ENCODE measurements at regions not wholly inside any gene's neighbourhood (a gene's known extent, or its start where the extent isn't known, plus 50 kb on each side); places are given as distances from the start of the nearest gene placed in this dataset.
"Not testable (repeated sequence)": the region's sequence is repeated elsewhere in the genome, so short reads cannot be mapped to it uniquely, and the experiment has no call there.

DNA sequence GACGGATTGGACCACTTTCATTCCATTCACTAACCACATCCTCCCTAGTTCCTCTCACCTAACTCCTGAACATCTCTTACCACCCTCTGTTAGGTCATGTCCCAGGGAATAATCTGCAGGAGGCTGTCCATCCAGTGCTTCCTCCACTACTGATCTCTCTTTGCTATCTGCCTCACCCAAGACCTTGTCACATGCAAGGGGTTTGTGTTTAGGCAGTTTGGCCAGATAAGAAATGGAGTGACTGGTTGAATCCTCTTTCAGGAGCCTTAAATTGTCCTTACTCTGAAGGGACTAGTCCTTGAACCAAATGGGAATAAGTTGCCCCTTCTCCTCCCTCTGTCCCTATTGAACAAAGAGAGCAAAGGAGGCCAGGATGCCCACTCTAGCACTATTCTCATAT, 249.2 kb upstream of the BTG1 start:
- Mint-ChIP-seq H3K27ac (ENCODE audit: low read depth) (no peak overlapping the region), H3K27me3 (no peaks in the 10 kb centered on the region), H3K4me3 (no peak overlapping the region), H3K36me3 (ENCODE audit: insufficient read depth) (peaks cover 2% of the 10 kb centered on the region), H3K4me1 (peaks cover 53% of the 10 kb centered on the region), H3K9me3 (peaks cover 8% of the 10 kb centered on the region)
- DNase-seq (ENCODE audit: low spot score in 2 of 2) (no peak), ATAC-seq (replicated peaks; ENCODE audit: extremely low read depth, poor library complexity, severe bottlenecking) (no peak)

DNA sequence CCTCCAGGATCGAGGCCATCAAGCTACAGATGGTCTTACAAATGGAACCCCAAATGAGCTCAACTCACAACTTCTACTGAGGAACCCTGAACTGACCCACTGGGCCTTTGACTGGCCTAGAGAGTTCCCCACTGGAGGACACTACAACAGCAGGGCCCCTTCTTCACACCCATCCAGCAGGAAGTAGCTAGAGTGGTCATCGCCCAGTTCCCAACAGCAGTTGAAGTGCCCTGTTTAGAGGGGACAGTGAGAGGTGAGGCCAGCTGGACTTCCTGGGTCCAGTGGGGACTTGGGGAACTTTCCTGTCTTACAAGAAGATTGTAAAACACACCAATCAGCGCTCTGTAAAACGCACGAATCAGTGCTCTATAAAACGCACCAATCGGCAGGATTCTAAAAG, 247.9 kb upstream of the BTG1 start:
- H3K9me3 Mint-ChIP-seq: peaks cover 8% of the 10 kb centered on the region
- no peaks in the 10 kb centered on the region for H3K27me3 Mint-ChIP-seq
- DNase-seq (ENCODE audit: low spot score in 2 of 2) (no peak), ATAC-seq (replicated peaks; ENCODE audit: extremely low read depth, poor library complexity, severe bottlenecking) (no peak)
- H3K36me3 Mint-ChIP-seq (ENCODE audit: insufficient read depth): peaks cover under 1% of the 10 kb centered on the region
- peak overlapping the region; percentile 25 for H3K27ac Mint-ChIP-seq (ENCODE audit: low read depth)
- H3K4me1 Mint-ChIP-seq: peaks cover 40% of the 10 kb centered on the region
- H3K4me3 Mint-ChIP-seq: no peak overlapping the region

DNA sequence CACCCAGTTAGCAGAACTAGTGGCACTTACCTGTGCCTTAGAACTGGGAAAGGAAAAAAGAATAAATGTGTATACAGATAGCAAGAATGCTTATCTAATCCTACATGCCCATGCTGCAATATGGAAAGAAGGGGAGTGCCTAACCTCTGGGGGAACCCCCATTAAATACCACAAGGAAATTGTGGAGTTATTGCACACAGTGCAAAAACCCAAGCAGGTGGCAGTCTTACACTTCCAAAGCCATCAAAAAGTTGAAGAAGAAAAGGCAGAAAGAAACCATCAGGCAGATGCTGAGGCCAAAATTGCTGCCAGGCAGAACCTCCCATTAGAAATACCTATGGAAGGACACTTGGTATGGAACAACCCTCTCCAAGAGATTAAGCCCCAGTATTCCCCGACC, 246.1 kb upstream of the BTG1 start:
- not testable (repeated sequence) for ATAC-seq (replicated peaks; ENCODE audit: extremely low read depth, poor library complexity, severe bottlenecking)
- H3K4me1 Mint-ChIP-seq: peaks cover 28% of the 10 kb centered on the region

DNA sequence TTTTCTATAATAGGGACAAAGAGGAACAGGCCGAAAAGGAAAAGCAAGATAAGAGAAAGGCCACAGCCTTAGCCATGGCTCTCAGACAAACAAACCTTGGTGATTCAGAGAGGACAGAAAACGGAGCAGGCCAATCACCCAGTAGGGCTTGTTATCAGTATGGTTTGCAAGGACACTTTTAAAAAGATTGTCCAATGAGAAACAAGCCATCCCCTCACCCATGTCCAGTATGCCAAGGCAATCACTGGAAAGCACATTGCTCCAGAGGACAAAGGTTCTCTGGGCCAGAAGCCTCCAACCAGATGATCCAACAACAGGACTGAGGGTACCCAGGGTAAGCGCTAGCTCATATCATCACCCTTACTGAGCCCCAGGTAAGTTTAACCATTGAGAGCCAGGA, 243.8 kb upstream of the BTG1 start:
- H3K27me3 Mint-ChIP-seq: no peaks in the 10 kb centered on the region
- no peaks in the 10 kb centered on the region for H3K36me3 Mint-ChIP-seq (ENCODE audit: insufficient read depth)
- no peak overlapping the region for H3K4me3 Mint-ChIP-seq
- peaks cover 8% of the 10 kb centered on the region for H3K9me3 Mint-ChIP-seq
- no peak overlapping the region for H3K27ac Mint-ChIP-seq (ENCODE audit: low read depth)
- H3K4me1 Mint-ChIP-seq: peaks cover 14% of the 10 kb centered on the region
- DNase-seq (ENCODE audit: low spot score in 2 of 2) (no peak), ATAC-seq (replicated peaks; ENCODE audit: extremely low read depth, poor library complexity, severe bottlenecking) (no peak)

More for the DNA sequence above, 246.1 kb upstream of the BTG1 start:
- not testable (repeated sequence) for DNase-seq (ENCODE audit: low spot score in 2 of 2); H3K4me3 Mint-ChIP-seq; H3K27me3 Mint-ChIP-seq; H3K9me3 Mint-ChIP-seq; H3K36me3 Mint-ChIP-seq (ENCODE audit: insufficient read depth); H3K27ac Mint-ChIP-seq (ENCODE audit: low read depth)

DNA sequence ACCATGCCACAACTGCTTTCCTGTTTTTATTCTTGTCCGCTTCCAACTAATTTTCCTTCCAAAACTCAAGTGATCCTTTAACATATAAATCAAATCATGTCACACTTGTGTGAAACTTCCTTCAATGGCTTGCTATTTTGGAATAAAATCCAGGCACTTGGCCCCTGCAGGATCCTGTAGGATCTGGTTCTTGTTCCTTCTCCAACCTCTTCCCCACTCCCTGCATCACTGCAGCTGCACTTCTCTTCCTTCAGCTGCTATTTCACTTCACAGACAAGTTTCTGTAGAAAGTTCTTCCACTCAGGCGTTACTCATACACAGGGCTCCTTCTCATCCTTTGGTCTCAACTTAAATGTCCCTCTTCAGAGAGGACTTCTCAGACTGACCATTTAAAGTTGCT, 239.7 kb upstream of the BTG1 start:
- DNase-seq (ENCODE audit: low spot score in 2 of 2) (no peak), ATAC-seq (replicated peaks; ENCODE audit: extremely low read depth, poor library complexity, severe bottlenecking) (no peak)
- H3K27ac Mint-ChIP-seq (ENCODE audit: low read depth): no peak overlapping the region
- no peak overlapping the region for H3K4me3 Mint-ChIP-seq
- H3K9me3 Mint-ChIP-seq: no peaks in the 10 kb centered on the region
- H3K4me1 Mint-ChIP-seq: peaks cover 6% of the 10 kb centered on the region
- no peaks in the 10 kb centered on the region for H3K36me3 Mint-ChIP-seq (ENCODE audit: insufficient read depth)
- H3K27me3 Mint-ChIP-seq: no peaks in the 10 kb centered on the region

DNA sequence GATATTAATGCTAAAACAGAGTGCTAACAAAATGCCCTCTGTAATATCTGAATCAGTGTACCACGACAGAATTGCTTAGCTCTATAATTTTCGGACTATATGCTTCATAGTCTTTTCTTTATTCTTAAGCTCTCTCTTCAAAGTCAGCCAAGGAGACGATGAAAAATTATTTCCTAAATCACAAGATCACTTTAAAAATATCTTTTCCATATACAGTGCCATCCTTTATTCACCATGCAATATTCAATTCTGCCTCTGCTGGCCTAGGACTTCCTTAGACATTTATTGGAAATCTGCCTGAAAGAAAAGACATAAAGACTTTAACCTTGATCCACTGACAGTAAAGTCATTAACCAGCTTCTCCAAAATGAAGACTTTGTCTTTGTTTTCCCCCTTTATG, 238.9 kb upstream of the BTG1 start:
- ATAC-seq (replicated peaks; ENCODE audit: extremely low read depth, poor library complexity, severe bottlenecking) (no peak), DNase-seq (ENCODE audit: low spot score in 2 of 2) (no peak)
- Mint-ChIP-seq H3K27me3 (no peaks in the 10 kb centered on the region), H3K4me3 (no peak overlapping the region), H3K36me3 (ENCODE audit: insufficient read depth) (no peaks in the 10 kb centered on the region), H3K9me3 (no peaks in the 10 kb centered on the region), H3K27ac (ENCODE audit: low read depth) (no peak overlapping the region), H3K4me1 (peaks cover 6% of the 10 kb centered on the region)

DNA sequence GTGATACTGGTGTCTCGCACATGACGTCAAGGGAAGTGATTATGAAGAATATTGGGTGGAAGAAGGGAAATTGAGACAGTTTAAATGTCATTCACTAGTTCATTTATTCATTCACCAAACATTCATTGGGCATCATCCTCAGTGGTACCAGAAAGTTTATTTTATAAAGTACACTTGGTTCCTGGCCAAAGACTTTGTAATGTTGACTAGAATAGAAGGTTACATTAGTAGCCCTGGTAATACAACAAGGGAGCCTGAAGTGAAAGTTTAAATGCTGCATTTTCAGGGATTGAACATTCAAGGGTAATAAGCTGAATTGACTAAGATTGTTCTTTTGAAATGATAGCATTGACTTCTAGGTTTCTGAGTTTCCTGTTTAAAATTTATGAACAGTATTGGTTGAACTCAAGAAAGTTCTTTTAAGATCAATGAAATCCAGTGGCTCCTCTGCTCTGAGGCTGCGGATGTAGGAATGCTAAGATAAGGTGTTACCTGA, 236.8 kb upstream of the BTG1 start:
- no peaks in the 10 kb centered on the region for H3K36me3 Mint-ChIP-seq (ENCODE audit: insufficient read depth)
- DNase-seq (ENCODE audit: low spot score in 2 of 2) (no peak), ATAC-seq (replicated peaks; ENCODE audit: extremely low read depth, poor library complexity, severe bottlenecking) (no peak)
- H3K9me3 Mint-ChIP-seq: no peaks in the 10 kb centered on the region
- H3K4me1 Mint-ChIP-seq: peaks cover 12% of the 10 kb centered on the region
- no peaks in the 10 kb centered on the region for H3K27me3 Mint-ChIP-seq
- no peak overlapping the region for H3K4me3 Mint-ChIP-seq
- H3K27ac Mint-ChIP-seq (ENCODE audit: low read depth): no peak overlapping the region

DNA sequence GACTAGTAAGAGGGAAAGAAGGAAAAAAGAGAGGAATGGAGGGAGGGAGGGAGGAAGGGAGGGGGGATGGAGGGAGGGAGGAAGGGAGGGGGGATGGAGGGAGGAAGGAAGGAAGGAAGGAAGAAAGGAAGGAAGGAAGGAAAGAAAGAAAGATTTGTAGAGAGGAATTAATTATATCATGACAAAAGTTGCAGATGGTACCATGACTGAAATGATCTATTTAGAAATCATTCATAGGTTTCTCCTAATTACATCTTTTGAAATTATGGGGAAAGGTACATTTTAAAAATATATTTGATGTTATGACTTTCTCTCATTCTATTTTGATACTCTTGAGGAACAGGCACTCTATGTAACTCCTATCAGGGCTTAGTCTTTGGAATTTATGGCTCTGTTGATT, 236.2 kb upstream of the BTG1 start:
- Mint-ChIP-seq H3K27ac (ENCODE audit: low read depth) (no peak overlapping the region), H3K9me3 (no peaks in the 10 kb centered on the region), H3K36me3 (ENCODE audit: insufficient read depth) (no peaks in the 10 kb centered on the region), H3K4me1 (peaks cover 9% of the 10 kb centered on the region), H3K4me3 (no peak overlapping the region), H3K27me3 (no peaks in the 10 kb centered on the region)
- ATAC-seq (replicated peaks; ENCODE audit: extremely low read depth, poor library complexity, severe bottlenecking): no peak
- no peak for DNase-seq (ENCODE audit: low spot score in 2 of 2)

DNA sequence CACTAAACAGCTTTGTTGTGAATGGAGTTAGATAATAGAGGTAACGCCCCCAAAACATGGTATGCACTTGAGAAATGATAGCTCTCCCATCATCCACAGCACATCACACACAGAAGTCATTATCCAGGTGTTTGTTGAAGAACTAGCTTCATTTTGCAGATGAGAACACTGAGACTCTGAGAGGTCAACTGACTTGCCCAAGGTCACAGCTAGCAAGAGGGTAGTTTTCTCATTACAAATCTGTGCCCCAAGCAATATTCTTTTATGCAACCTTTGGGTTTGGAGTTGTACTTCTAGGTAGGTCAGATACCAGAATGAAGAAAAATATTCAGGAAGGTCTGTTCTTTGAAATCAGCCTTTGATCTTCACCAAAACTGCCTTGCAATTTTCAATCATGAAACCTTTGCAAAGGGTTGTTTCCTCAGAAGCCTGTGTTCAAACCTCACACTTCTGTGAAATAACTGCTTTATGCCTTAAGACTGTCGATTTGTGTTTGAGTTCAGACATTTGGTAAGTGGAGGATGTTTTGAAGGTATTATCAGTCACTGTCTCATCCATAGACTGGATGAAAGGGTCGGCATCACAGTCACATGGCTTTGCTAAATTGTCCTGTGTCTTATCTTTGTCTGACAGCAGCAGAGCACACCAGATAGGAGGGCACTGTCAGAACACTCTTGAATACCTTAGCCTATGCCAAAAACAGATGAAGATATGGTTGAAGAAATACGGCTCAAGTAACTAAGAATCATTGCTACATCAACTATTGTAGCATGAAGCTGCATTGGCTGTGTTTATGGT, 233.2 kb upstream of the BTG1 start:
- Mint-ChIP-seq H3K27ac (ENCODE audit: low read depth) (no peak overlapping the region), H3K4me1 (peaks cover 9% of the 10 kb centered on the region), H3K9me3 (no peaks in the 10 kb centered on the region), H3K27me3 (no peaks in the 10 kb centered on the region), H3K36me3 (ENCODE audit: insufficient read depth) (no peaks in the 10 kb centered on the region), H3K4me3 (no peak overlapping the region)
- ATAC-seq (replicated peaks; ENCODE audit: extremely low read depth, poor library complexity, severe bottlenecking) (no peak), DNase-seq (ENCODE audit: low spot score in 2 of 2) (no peak)

DNA sequence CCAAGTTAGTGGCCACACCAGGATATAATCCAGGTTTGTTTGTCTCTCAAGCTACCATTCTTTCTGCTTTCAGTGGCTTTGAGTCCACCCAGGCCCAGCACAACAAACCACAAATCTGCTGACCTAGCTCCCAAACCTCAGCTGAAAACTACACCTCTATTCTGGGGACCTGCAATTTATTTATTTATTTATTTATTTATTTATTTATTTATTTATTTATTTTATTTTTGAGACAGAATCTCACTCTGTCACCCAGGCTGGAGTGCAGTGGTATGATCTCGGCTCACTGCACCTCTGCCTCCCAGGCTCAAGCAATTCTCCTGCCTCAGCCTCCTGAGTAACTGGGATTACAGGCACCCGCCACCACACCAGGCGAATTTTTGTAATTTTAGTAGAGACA, 229.9 kb upstream of the BTG1 start:
- ATAC-seq (replicated peaks; ENCODE audit: extremely low read depth, poor library complexity, severe bottlenecking); H3K36me3 Mint-ChIP-seq (ENCODE audit: insufficient read depth); H3K27me3 Mint-ChIP-seq; H3K9me3 Mint-ChIP-seq; H3K27ac Mint-ChIP-seq (ENCODE audit: low read depth); DNase-seq (ENCODE audit: low spot score in 2 of 2); H3K4me1 Mint-ChIP-seq; H3K4me3 Mint-ChIP-seq: not testable (repeated sequence)

DNA sequence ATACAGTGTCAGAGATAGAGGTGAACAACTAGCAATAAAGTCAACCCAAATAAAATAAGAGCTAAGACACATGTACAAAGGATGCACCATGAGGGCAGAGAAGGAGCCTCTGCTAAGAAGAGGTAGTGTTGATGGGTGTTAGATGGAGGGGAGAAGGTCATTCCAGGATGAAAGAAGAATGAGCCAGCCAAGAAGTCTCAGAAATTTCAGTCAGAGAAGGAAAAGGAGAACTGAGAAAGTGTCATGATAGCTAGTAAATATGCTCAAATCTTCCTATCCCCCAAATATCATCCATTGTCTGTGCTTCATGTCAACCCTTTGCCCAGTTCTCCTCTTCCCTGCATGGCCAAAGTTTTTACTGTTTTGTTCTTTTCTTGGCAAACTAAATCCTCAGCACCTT, 225.2 kb upstream of the BTG1 start:
- Mint-ChIP-seq H3K27me3 (no peaks in the 10 kb centered on the region), H3K9me3 (no peaks in the 10 kb centered on the region), H3K36me3 (ENCODE audit: insufficient read depth) (peaks cover 3% of the 10 kb centered on the region), H3K4me1 (no peaks in the 10 kb centered on the region), H3K27ac (ENCODE audit: low read depth) (no peak overlapping the region), H3K4me3 (no peak overlapping the region)
- DNase-seq (ENCODE audit: low spot score in 2 of 2): no peak
- no peak for ATAC-seq (replicated peaks; ENCODE audit: extremely low read depth, poor library complexity, severe bottlenecking)

DNA sequence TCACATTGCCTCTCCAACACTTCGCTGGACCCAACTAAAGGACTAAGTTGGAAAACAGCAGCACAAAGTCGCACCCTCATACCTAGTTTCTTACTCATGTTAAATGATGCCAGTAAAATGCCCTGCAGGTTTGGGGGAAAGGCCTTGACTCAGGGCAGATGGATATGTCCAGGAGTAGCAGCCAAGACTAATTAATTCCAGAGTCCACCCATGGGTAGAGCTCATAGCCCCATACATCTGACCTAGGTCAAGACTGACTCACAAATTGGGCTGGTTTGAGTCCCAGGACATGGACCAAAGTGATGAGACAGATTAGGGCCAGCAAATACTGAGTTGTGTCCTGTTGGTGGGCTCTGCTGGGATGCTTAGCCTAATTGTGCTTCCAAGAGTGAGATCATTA, 224.0 kb upstream of the BTG1 start:
- Mint-ChIP-seq H3K4me3 (no peak overlapping the region), H3K27me3 (no peaks in the 10 kb centered on the region), H3K9me3 (no peaks in the 10 kb centered on the region), H3K4me1 (peaks cover 3% of the 10 kb centered on the region), H3K36me3 (ENCODE audit: insufficient read depth) (peaks cover 3% of the 10 kb centered on the region), H3K27ac (ENCODE audit: low read depth) (no peak overlapping the region)
- ATAC-seq (replicated peaks; ENCODE audit: extremely low read depth, poor library complexity, severe bottlenecking): no peak
- no peak for DNase-seq (ENCODE audit: low spot score in 2 of 2)

DNA sequence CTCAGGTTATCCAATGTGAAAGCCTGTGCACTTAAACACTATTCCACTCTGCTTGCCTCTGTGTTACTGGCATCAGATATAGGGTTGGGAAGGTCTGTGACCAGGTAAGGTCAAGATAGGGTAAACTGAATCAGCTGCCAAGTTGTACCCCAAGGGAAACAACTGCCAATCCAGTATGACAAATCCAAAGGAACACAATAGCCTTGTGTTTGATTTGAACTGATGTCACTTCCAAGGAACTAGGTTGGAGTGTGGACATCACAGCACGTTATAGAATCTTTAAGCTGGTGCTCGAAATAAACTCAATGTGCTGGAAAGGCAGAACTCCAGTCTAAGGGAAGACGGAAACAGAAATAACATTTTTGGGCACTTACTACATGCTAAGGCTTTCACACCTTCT, 223.4 kb upstream of the BTG1 start:
- Mint-ChIP-seq H3K9me3 (no peaks in the 10 kb centered on the region), H3K27me3 (no peaks in the 10 kb centered on the region), H3K4me1 (peaks cover 9% of the 10 kb centered on the region), H3K4me3 (no peak overlapping the region), H3K36me3 (ENCODE audit: insufficient read depth) (peaks cover 3% of the 10 kb centered on the region), H3K27ac (ENCODE audit: low read depth) (no peak overlapping the region)
- ATAC-seq (replicated peaks; ENCODE audit: extremely low read depth, poor library complexity, severe bottlenecking) (no peak), DNase-seq (ENCODE audit: low spot score in 2 of 2) (no peak)

Data from central memory CD8-positive, alpha-beta T cell (primary cell).